GM06990 (cell line): ENCODE measurements at regions not wholly inside any gene's neighbourhood (a gene's known extent, or its start where the extent isn't known, plus 50 kb on each side); places are given as distances from the start of the nearest gene placed in this dataset.

ENCODE experiments used
- DNase-seq: peaks from one replicate; pipeline ENCODE4 v3.0.0-alpha.2; 2011; ENCODE audit not compliant: insufficient read length; ENCODE audit errors: extremely low read depth
- H3K27me3 ChIP-seq: replicated peaks from 2 replicates; pipeline ENCODE4 v1.6.0; 2011; ENCODE audit warnings: low read length; ENCODE audit not compliant: control insufficient read depth, insufficient read depth
- H3K36me3 ChIP-seq: 2 replicates; pipeline ENCODE4 v1.5.1; 2011; ENCODE audit warnings: low read length; ENCODE audit not compliant: control insufficient read depth, insufficient read depth
- H3K4me3 ChIP-seq: replicated peaks from 2 replicates; pipeline ENCODE4 v1.5.1; 2011; ENCODE audit warnings: low read depth, mild to moderate bottlenecking, control low read depth, low read length
- TF ChIP-seq, protein P1 (sequence below): IDR thresholded peaks from 2 replicates; pipeline ENCODE4 v1.5.1; 2011; ENCODE audit warnings: low read length, control low read depth, mild to moderate bottlenecking, inconsistent platforms; ENCODE audit not compliant: insufficient read depth, poor library complexity, severe bottlenecking

DNA sequence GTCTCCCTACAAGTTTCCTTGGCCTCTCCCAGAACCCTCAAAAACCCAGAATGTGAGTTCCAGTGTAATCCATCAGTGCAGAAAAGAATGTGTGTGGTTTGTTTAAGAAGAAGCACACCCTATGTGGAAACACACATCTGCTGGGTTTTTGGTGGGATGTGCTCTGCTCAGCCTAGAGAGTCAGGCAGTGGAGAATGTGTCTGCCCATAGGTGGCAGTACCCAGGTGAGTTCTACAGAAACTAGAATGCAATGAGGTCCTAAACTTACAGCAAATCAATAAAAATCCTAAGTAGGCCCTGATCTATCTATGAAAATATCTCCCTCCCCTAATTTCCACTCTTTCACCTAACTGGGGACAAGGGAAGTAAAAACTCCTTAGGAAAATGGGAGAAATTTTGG, 437.3 kb downstream of the DHX35 start:
- no peak overlapping the region for H3K4me3 ChIP-seq

DNA sequence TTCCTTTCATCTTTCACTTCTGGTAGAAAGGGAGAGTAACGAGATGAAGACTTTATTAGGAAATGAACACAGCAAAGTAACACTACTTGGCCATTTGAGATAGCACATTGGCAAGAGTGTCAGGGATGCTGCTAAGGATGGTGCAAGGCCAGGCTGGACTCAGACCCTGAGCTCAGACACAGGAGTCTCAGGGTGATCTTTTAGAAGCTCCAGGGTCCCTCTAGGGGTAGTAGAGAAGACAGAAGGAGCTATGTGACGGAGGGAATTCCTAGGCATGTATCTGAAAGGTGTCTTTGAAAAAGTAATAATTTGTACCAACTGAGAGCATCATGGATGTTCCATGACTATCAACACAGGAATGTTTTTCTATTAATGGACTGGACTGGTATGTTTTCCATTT, 436.5 kb downstream of the DHX35 start:
- TF ChIP-seq, protein P1, sequence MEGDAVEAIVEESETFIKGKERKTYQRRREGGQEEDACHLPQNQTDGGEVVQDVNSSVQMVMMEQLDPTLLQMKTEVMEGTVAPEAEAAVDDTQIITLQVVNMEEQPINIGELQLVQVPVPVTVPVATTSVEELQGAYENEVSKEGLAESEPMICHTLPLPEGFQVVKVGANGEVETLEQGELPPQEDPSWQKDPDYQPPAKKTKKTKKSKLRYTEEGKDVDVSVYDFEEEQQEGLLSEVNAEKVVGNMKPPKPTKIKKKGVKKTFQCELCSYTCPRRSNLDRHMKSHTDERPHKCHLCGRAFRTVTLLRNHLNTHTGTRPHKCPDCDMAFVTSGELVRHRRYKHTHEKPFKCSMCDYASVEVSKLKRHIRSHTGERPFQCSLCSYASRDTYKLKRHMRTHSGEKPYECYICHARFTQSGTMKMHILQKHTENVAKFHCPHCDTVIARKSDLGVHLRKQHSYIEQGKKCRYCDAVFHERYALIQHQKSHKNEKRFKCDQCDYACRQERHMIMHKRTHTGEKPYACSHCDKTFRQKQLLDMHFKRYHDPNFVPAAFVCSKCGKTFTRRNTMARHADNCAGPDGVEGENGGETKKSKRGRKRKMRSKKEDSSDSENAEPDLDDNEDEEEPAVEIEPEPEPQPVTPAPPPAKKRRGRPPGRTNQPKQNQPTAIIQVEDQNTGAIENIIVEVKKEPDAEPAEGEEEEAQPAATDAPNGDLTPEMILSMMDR, result peak; percentile 37
- Histone ChIP-seq H3K4me3 (no peak overlapping the region), H3K36me3 (no peaks in the 10 kb centered on the region), H3K27me3 (no peaks in the 10 kb centered on the region)
- DNase-seq, result no peak

More for the DNA sequence above, 437.3 kb downstream of the DHX35 start:
- no peaks in the 10 kb centered on the region for H3K36me3 ChIP-seq
- no peak for DNase-seq
- TF ChIP-seq, protein P1, result peak; percentile 36
- H3K27me3 ChIP-seq, result no peaks in the 10 kb centered on the region

DNA sequence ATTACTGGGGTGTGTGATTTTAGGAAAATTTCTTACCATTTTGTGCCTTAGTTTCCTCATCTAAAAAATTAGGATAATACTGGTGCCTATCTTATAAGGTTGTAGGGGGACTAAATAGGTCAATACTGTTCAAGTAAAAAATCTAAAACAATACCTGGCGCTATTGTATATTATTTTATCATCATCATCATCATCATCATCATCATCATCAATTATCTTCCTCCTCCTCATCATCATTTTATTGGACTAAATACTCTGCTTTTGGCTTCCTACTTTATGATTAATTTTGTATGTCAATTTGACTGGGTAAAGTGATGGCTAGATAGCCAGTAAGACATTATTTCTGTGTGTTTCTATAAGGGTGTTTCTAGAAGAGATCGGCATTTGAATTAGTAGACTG, 435.5 kb downstream of the DHX35 start:
- H3K4me3 ChIP-seq, result no peak overlapping the region
- H3K36me3 ChIP-seq, result no peaks in the 10 kb centered on the region
- DNase-seq, result no peak
- H3K27me3 ChIP-seq, result no peaks in the 10 kb centered on the region
- TF ChIP-seq, protein P1, result no peak

DNA sequence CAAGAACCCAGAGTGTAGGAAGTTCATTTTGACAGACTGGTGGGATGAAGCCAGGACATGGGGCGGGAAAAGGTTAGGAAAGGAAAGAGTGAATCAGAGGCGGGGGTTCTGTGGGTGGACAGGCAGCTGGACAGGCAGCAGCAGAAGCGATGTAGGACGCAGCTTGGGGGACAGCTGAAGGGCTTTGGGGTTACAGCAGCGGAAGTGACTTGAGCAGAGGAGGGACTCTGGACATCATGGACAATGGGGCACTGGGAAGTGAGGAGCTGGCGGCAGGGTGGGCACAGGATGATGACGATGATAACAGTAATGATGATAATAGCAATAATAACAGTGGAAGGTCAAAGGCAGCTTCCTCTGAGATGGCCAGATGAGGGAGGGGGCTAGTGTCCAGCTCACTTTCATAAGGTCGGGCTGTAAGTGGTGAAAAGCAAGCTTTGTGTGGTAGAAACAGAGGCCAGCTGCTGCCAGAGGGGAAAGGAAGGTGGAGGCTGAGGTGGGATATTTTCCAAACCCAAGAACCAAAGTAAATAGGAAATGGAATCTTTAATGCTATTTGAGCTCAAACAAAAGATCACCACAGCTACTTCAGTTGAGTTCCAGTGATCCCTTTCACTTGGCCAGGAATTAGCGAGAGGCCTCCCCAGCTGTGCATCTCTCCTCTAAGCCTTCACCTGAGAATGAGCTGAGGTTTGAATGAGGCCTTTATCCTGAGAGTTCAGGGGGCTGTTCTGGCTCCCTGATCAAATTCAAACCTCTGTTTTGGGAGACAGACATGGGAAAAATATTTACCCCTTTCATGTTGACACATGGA, 433.5 kb downstream of the DHX35 start:
- DNase-seq, result no peak
- no peaks in the 10 kb centered on the region for H3K36me3 ChIP-seq
- no peaks in the 10 kb centered on the region for H3K27me3 ChIP-seq
- no peak overlapping the region for H3K4me3 ChIP-seq
- TF ChIP-seq, protein P1, result no peak

DNA sequence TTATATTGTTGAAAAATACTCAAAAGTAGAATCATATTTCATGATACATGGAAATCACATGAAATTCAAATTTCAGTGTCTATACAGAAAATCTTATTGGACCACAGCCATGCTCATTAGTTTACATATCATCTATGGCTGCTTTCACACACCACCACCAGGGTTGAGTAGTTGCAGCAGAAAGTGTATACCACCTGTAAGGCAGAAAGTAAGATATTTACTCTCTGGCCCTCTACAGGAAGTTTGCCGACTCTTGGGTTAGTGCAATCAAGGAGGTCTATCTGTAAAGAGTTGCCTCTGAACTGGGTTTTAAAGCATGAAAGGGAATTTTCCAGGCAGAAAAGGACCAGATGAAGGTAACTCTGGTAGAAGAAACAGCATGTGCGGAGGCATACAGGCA, 432.3 kb downstream of the DHX35 start:
- no peaks in the 10 kb centered on the region for H3K27me3 ChIP-seq
- TF ChIP-seq, protein P1, result no peak
- no peaks in the 10 kb centered on the region for H3K36me3 ChIP-seq
- DNase-seq, result no peak
- H3K4me3 ChIP-seq, result no peak overlapping the region
